ENCODE measurements at regions not wholly inside any gene's neighbourhood (a gene's known extent, or its start where the extent isn't known, plus 50 kb on each side); places are given as distances from the start of the nearest gene placed in this dataset.

GRCh38 chr3:98961161-98962155, 60.0 kb upstream of the DCBLD2 start:
- no peaks in the 10 kb centered on the region for H3K36me3 ChIP-seq
- no peak overlapping the region for H3K27ac ChIP-seq
- no peaks in the 10 kb centered on the region for H3K9me3 ChIP-seq
- H3K27me3 ChIP-seq: no peaks in the 10 kb centered on the region
- no peak overlapping the region for H3K4me3 ChIP-seq
- intact Hi-C loops (cut with DNase I): no loop called here
- no peak for TF ChIP-seq POLR2A (IDR thresholded peaks at IDR 0.05)
- 54 to 62% methylated on average over 2 of the region's 2 CpGs for WGBS, 2 donors
- no peaks in the 10 kb centered on the region for H3K4me1 ChIP-seq
- DNase-seq: no peak

GRCh38 chr3:98957681-98958080, 56.2 kb upstream of the DCBLD2 start:
- H3K4me3 ChIP-seq: no peak overlapping the region
- H3K27ac ChIP-seq: no peak overlapping the region
- H3K27me3 ChIP-seq: no peaks in the 10 kb centered on the region
- H3K36me3 ChIP-seq: no peaks in the 10 kb centered on the region
- no peaks in the 10 kb centered on the region for H3K4me1 ChIP-seq
- no peak for TF ChIP-seq POLR2A (IDR thresholded peaks at IDR 0.05)
- no peak for TF ChIP-seq EP300 (IDR thresholded peaks at IDR 0.05)
- TF ChIP-seq POLR2AphosphoS5 (IDR thresholded peaks at IDR 0.05): no peak
- no peak for TF ChIP-seq CTCF (IDR thresholded peaks at IDR 0.05)
- no peaks in the 10 kb centered on the region for H3K9me3 ChIP-seq
- intact Hi-C loops (cut with DNase I): no loop called here
- no peak for DNase-seq
- 67 to 80% methylated on average over 2 of the region's 2 CpGs for WGBS, 2 donors

- Histone ChIP-seq H3K4me3 (no peak overlapping the region), H3K4me1 (no peaks in the 10 kb centered on the region), H3K27me3 (no peaks in the 10 kb centered on the region), H3K36me3 (no peaks in the 10 kb centered on the region), H3K9me3 (no peaks in the 10 kb centered on the region), H3K27ac (no peak overlapping the region)
- TF ChIP-seq POLR2AphosphoS5 (IDR thresholded peaks at IDR 0.05) (no peak), CTCF (IDR thresholded peaks at IDR 0.05) (no peak), POLR2A (IDR thresholded peaks at IDR 0.05) (no peak), EP300 (IDR thresholded peaks at IDR 0.05) (no peak)
- intact Hi-C loops (cut with DNase I): no loop called here
- no peak for DNase-seq
Measured at GRCh38 chr3:98956008-98956407, 54.5 kb upstream of the DCBLD2 start.

- TF ChIP-seq EP300 (IDR thresholded peaks at IDR 0.05): no peak
- no peak for TF ChIP-seq POLR2A (IDR thresholded peaks at IDR 0.05)
- no peak for TF ChIP-seq POLR2AphosphoS5 (IDR thresholded peaks at IDR 0.05)
- no peak for TF ChIP-seq CTCF (IDR thresholded peaks at IDR 0.05)
- 80 to 82% methylated on average over 3 of the region's 3 CpGs for WGBS, 2 donors
- no peak overlapping the region for H3K27ac ChIP-seq
- H3K4me3 ChIP-seq: no peak overlapping the region
- intact Hi-C loops (cut with DNase I): no loop called here
- no peaks in the 10 kb centered on the region for H3K4me1 ChIP-seq
- no peaks in the 10 kb centered on the region for H3K27me3 ChIP-seq
- no peaks in the 10 kb centered on the region for H3K9me3 ChIP-seq
- H3K36me3 ChIP-seq: no peaks in the 10 kb centered on the region
- no peak for DNase-seq
Measured at GRCh38 chr3:98954791-98955604, 53.5 kb upstream of the DCBLD2 start.

GRCh38 chr3:98954242-98954641, 52.7 kb upstream of the DCBLD2 start:
- TF ChIP-seq EP300 (IDR thresholded peaks at IDR 0.05) (no peak), POLR2AphosphoS5 (IDR thresholded peaks at IDR 0.05) (no peak), POLR2A (IDR thresholded peaks at IDR 0.05) (no peak), CTCF (IDR thresholded peaks at IDR 0.05) (no peak)
- 81% methylated on average over 1 of the region's 1 CpG for WGBS, 2 donors
- no peak for DNase-seq
- no peaks in the 10 kb centered on the region for H3K9me3 ChIP-seq
- no peak overlapping the region for H3K27ac ChIP-seq
- no peaks in the 10 kb centered on the region for H3K4me1 ChIP-seq
- no peaks in the 10 kb centered on the region for H3K27me3 ChIP-seq
- intact Hi-C loops (cut with DNase I): no loop called here
- H3K36me3 ChIP-seq: no peaks in the 10 kb centered on the region
- no peak overlapping the region for H3K4me3 ChIP-seq

Measured in sigmoid colon (tissue), 6 donors.